NCI-H2081 (cell line): ENCODE measurements at regions not wholly inside any gene's neighbourhood (a gene's known extent, or its start where the extent isn't known, plus 50 kb on each side); places are given as distances from the start of the nearest gene placed in this dataset.

ENCODE experiments used
- DNase-seq, 2 experiments: peaks; one replicate each; lab custom pipeline; 2025; lab: John Stamatoyannopoulos, UW

DNA sequence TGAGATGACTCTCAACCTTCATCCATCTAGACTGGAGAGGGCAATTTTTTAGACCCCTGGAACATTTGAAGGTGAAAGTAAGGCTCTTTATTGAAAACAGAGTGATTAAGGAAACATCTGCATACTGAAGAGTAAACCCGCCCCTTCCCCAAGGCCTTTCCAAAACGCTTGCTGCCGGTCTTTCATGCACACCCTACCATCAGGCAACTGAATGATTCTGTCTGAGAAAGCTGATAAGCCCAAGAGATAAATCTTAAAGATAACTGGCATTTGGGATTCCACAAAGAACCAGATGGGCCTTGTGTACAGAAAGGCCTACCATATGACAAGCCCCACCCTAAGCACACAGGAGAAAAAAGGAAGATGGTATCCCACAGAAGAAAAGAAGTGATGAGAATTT lies 54.4 kb upstream of the PIK3R1 start:
- DNase-seq = no peak

DNA sequence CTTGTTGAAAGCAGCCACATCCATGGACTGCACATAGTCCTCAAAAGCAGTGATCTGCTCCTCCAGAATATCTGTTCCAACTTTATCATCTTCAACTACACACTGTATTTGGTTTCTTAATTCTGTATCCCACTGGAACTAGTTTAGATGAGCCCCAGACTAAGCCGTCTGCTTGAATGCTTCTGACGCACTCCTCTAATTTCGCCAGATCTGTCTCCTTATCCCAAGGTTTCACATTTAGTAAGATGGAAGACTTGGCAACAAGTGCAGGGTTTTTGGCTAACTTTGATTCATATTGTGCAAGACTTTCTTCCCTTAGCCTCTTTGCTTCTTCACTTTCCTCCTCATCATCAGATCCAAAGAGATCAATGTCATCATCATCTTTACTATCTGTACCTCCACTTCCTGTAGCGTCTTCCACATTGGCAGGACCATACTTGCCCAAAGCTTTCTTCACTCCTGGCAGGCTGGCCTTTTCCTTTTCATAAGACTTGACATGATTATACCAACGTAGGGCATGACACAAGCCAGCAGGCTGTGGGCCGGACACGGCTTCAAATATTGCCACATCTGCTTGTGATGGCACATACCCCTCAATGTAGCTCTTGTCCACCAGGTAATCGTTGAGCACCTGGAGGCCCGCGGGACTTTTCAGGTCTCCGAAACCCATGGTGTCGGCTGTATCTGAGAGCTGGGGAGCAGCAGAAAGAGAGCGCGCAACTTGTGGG lies 56.2 kb upstream of the PIK3R1 start:
- no peak for DNase-seq

DNA sequence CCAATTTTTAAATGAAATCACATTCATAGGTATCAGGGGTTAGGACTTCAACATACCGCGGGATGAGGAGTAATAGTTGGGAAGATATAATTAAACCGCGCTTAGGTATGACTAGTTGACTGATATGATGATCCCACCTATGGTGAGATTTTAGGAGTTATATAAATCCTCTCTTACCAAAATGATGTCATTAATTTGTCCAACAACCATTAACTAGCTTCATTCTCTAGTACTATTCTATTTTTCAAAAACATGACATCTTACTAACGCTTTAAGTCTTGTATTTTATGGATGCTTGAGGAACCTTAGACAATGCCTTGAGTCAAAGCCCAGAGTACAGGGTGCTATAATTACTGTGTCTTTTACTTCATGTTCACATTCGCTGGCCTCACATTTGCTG lies 59.6 kb upstream of the PIK3R1 start:
- DNase-seq = no peak

DNA sequence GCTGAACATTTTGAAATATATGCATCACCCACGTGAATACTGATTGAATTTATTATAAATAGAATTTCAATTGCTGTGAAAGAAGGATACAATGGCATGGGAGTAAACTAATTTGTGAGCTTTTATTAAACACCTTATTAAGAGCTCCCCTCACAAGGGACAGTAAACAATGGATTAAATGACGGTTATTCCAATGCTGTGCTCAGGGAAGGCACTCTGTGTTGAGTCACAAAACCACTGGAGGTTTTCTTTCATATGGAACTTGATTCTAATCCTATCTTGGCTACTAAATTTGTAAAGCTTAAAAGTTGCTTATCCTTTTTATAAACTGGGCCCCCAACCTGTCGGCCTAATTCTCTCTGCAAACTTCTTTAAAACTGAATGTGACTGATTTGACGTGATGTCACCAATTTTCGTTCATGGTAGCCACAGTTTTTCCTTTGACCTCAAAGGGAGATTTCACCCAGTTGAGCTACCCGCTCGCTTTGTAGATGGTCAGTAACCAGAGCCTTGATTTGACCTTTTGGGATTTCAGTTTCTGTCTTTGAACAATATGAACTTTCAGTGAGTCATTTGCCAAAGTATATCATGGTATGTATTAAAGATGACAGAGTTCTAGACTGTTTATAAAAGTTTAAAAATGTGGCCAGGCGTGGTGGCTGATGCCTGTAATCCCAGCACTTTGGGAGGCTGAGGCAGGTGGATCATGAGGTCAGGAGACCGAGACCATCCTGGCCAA lies 61.3 kb upstream of the PIK3R1 start:
- DNase-seq = no peak

DNA sequence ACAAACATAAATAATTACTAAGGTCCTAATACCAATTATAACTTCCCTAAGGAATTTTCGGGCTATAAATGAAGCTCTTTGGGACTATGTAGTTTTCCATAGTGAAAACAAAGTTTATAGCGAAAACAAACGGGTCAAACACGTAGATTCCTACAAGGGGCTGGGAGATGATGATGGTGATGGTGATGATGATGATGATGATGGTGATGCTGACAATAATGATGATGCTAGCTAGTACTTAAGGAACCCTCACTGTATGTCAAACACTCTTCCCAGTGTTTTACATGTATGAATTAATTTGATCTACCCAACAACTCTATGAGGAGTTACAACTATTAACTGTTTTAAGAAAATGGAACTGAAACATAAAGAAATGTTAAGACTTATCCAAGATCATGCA lies 63.7 kb upstream of the PIK3R1 start:
- DNase-seq = no peak

DNA sequence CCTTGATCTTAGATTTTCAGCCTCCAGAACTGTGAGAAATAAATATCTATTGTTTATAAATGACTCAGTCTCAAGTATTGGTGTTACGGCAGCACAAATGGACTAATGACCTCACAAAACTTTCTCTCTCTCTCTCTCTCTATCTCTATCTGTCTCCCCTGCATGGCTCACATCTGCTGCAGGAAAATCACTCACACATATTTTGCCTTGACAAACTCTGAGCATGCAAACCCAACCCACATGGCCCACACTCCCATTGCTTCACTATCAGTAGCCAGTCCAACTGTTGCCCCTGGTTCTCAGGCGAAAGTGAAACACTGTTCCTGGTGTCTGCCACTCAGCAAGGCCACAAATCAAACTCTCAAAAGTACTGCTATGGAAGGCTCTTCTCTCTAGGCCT lies 66.4 kb upstream of the PIK3R1 start:
- DNase-seq = no peak

DNA sequence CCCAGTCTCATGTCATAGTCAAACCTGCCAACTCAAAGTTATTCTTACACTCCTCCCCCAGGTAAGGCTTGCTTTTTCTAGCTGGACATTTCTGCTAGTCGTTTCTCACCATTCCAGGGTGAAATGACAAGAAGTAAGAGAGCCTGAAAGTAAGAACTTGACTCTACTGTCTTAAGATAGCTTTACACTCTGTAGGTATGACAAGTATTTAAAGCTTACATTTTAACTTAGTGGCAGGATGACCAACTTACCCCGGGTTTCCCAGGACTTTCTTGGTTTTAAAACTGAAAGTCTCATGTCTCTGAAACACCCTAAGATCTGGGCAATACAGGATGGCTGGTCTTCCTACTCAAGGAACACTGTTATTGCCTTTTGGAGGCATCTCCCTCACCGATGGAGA lies 67.5 kb upstream of the PIK3R1 start:
- DNase-seq = no peak

DNA sequence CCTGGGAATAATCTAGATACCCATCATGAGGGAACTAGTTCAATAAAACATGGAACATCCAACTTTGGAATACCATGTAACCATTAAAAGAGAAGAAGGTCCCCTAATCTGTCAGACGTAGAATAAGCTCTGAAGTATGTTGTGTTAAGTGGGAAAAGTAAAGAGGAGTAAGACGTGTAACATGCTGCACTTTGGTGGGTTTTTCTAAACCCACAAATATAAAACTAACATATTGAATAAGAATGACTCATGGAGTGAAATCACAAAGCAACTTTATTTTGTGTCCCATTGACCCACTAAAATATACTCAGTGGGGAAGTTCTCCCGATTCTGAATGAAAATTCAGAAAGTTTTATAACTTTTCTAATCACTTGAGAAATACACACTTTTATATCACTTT lies 67.9 kb upstream of the PIK3R1 start:
- DNase-seq = no peak

DNA sequence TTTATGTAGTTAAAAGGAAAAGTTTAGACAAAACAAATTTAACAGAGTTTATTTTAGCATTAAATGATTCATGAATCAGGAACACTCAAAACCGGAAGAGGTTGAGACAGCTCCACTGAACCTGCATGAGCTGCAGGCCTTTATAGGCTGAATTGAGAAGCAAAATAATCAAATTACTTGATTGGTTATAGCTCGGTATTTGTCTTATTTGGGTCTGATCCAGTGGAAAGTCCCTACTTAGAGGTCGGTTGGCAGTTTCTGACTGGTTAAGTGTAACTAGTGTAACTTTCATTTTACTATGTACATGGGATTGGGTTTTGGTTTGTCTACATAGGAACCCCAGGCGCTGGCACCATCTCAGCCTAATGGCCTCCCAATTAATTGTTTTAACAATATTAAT lies 74.1 kb upstream of the PIK3R1 start:
- no peak for DNase-seq

DNA sequence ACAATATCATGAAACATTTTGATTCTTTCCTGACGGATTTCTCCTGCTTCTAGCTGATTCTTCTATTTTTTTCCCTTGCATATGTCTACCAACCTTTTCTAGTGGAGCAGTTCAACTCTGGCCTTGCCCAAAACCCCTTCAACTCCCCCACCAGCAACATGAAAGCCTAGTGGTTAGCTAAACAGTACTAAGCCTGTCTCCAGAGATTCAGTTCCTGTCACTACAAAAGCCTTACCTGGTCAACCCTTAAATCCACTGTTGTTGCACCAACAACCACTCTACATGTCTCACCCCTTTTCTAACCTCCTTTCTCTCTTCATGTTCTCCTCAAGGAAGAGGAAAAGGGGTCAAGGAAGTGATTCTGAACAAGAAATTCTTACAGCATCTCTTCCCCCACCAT lies 74.8 kb upstream of the PIK3R1 start:
- DNase-seq = no peak

DNA sequence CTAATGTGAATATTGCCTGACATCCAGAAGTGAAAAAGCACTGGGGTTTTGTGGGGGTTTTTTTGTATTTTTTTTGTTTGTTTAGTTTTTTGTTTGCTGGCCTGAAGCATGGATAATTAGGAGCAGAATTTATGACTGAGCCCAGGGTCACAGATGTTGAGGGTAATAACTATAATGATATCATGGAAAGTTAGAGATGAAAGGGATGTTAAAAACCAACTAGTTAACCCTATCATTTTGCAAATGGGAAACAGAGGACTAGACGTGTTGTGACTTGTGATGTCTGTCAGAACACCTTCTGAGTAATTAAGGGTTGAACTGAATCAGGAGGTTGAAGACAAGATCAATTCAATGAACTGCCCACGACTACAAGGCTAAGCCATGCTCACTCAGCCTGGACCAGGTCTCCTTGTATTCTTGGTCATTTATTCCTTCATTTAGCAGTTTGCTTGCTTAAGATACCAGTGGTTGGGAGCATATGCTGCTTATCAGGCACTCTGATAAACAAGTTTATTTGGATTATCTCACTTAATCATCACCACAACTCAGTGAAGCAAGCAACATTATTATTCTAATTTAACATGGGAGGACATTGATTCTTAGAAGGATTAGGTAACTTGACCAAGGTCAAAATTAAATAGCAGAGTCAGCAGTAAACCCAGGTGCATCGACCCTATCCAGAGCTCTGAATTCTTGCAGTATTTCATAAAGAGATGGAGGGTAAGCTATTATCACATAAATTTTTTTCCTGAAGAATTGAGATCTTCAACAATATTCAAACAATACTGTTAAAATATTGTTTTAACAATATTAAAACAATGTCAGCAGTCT lies 75.7 kb upstream of the PIK3R1 start:
- peak in 1 of 2 experiments; percentile 59 for DNase-seq

DNA sequence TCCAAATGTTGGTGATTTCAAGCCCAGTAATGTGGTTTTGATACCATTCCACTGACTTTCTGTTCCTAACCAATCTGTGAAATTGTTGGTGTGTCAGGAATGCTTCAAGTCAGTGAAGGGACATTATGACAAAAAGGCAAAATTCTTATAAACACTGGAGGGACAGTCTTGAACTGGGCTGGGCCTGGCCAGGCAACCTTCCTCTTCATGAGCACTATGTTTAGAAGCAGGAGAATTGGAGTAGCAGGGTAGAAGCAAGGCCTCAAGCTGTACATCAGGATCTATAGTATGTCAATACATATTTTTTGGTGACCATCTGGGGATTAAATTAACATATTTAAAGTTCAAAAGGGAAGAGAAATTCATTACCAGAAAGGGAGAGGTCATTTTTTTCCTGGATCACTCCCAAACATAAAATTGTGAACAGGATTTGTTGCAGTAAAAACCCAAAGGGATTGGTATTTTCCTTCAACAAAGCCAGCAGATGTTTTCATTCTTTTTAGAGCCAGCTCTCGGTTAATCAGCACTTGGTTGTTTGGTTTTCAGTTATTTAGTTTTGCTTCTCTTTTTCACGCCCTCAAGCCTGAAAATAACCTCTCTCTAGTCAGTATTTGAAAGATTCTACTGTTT lies 77.9 kb upstream of the PIK3R1 start:
- no peak for DNase-seq

DNA sequence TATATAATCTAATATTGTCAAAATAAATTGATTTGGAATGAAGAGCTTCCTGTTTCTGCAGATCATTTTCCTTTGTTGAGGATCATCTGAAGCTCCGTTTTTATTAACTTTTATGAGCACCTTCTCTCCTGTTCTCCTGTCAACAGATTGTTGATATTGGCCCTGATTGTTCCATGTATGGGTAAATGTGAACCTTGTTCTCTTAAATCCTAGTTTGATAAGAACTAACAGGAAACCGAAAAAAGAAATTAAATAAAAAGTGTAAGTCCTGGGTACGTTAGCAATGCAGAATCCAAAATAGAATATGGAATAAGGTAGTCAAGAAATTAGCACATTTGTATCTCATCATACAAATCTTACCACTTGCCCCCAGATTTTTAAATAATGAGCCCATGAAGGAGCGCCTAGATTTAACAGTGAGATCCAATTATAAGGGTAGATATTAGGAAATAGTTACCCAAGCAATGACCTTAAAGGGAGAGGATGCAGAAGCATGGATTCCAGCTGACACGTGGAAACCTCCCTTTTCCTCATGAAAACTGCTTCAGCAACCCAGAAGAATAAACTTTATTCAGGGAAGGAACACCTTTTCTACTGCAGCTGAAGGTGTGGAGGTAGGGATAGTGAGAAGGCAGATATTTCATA lies 80.8 kb upstream of the PIK3R1 start:
- DNase-seq = no peak

DNA sequence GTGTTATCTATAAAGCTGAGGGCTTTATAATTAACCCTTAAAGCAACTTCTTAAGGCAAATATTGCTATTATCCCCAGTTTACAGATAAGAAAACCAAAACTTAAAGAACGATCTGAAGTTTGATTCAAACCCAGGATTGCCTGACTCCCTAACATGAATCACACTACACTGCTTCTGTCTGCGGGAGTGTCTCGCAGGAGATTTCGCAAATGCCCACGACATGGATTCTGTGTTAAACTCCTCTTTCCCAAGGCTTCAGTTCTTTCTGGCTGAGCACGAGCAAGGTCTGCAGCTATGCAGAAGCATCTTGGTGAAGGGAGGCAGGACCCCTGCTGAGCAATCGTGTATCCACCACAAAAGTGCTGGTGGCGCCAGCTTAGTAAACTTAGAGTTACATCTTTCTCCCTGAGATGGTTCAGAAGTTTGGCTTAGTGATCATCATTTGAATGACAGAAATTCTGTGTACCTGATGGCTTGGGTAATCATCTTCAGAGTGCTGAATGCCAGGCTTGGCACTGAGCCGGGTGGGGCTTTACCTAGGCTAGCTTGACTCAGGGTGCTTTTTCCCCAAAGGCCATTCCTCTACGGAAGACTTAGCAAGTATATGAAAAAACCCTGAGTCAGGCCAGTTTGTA lies 81.4 kb upstream of the PIK3R1 start:
- DNase-seq = no peak

DNA sequence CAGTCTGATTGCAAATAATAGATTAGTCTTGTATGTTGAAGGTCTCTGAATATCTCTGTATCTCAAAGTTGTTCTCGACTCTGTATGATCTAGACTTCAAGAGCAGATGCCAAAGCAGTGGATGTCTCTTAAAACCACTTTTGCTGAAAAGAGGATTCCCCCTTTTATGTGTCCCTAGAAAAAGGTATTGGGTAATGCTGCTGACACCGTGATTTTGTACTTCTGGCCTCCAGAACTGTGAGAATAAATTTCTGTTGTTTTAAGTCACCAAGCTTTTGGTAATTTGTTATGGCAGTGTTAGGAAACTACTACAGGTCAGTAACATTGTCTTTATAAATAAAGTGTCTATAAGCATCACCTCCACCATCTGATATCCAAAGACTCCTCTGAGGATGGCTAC lies 85.3 kb upstream of the PIK3R1 start:
- DNase-seq = no peak

DNA sequence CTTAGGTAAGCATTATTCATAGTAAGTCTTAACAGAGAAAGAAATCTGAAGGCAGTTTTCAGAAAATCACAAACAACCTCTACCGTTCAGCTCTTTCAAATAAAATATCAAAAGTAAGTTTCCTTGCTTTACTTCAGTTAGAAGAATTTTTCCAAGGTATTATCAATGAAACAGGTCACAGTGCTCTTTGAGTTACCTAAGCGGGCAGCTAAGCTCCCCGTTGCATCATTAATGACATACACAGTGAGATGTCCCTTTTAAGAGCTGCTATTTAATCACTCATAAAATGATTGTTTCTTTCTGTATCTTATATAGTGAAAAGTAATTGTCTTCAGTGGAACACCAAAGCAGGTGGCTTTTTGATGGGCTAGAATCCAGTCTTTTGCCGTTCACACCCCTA lies 86.2 kb upstream of the PIK3R1 start:
- no peak for DNase-seq

DNA sequence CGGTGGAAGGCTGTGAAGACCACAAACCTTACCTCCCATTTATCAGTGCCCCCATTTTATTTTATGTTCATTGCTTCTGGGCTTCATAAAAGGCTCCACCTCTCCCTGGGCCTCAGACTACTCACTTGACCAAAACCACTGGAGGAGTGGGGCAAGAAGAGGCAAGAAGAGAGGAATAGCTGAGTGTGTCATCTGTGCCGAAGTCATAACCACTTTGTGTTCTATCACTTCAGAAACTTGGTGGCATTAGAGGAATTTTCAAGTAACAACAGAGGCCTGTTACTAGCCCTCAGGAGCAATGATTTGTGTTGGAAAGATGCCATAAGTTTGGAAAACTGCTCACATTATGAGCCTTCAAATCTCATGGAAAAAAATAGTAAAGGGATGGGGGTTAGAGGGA lies 88.7 kb upstream of the PIK3R1 start:
- DNase-seq = no peak

DNA sequence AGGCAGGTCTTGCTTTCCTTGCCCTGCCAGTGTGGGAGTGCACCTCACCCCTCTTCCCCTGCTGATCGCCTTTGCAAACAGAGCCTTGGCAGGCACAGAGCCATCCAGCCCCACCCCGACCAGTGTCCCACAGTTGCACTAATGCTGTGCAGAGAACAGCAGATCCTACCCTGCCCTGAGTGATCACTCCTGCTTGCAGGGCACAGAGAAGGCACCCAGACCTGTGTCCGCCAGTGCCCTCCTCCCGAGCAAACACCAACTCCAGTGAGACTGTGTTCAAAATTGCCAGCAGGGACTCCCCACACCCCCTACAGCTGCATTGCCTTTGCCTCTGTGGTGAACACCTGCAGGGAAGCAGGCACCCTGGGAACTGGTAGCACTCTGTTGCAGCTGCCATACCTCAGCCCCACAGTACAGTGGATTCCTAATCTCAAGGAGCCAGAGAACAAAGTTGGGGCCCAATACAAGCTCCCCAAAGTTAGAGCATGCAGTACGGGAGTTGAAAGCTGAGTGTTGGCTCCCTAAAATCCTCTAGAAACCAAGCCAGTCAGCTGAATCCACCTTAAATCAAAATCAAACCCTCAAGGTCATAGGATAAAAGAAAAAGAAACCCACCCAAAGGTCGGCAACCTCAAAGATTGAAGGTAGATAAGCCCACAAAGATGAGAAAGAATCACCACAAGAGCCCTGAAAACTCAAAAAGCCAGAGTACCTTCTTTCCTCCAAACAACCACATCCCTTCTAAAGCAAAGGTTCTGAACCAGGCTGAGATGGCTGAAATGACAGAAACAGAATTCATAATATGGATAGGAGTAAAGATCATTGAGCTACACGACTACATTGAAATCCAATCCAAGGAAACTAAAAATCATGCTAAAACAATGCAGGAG lies 92.9 kb upstream of the PIK3R1 start:
- DNase-seq = peak in 1 of 2 experiments; percentile 61

DNA sequence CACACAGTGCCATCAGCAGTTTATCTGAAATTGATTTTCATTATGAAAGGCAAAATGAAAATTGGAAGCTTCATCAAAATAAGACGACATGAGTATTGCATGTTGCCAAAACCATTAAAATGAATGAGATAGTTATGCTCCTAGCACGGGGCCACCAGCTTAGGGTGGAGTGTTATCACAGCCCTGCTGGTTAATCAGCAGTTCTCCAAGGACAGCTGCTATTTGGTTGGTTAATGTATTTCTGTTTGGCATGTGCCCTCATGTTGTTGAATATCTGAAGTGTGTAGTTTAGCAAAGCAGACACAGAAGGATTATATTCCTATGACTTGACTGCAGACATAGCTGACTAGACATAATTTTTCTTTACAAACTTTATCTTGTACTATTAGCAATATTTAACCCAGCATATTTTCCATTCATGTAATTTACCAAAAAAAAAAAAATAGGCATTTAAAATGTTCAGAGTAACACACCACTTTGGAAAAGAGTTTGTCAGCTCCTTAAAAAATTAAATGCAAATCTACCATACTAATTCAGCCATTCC lies 98.6 kb upstream of the PIK3R1 start:
- peak in 1 of 2 experiments; percentile 16 for DNase-seq

DNA sequence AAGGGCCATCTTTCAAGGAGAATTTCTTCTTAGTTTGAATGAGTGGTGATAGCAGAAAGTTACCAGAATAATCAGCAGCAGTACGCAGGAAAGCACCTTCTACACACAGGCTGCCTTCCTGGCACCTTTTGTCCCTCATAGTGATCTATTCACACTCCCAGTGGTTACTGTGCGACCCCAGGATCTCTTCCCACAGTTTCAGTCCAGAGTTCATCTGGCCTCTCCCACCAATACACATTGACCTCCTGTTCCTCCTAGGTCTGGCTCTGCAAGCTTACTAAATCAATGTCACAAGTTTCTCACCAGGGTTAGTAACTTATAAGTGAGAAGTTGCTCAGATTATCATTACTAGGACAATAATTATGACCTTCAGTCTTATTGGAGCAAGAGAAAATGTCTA lies 99.1 kb upstream of the PIK3R1 start:
- no peak for DNase-seq
